Esophagus muscularis mucosa (tissue), 4 donors: ENCODE measurements at regions not wholly inside any gene's neighbourhood (a gene's known extent, or its start where the extent isn't known, plus 50 kb on each side); places are given as distances from the start of the nearest gene placed in this dataset.

Experiments
- DNase-seq: peaks from one replicate; pipeline ENCODE4 v3.0.0-alpha.2; 2017; ENCODE audit errors: extremely low spot score
- H3K27ac ChIP-seq, 4 donors: fragments of 200-600 bp; sonication (generic); replicated peaks in 1 of 4; 1 replicate in 3 of 4; 2 replicates in 1 of 4; pipeline ENCODE4 v1.5.1; 2016 to 2019; ENCODE audit warnings: mild to moderate bottlenecking in 1 of 4
- H3K27me3 ChIP-seq, 4 donors: fragments of 200-600 bp; sonication (generic); one replicate each; pipeline versions ENCODE4 v1.5.1 to v1.6.0; 2016 to 2019
- H3K36me3 ChIP-seq, 4 donors: fragments of 200-600 bp; sonication (generic); one replicate each; pipeline ENCODE4 v1.5.1; 2016 to 2019
- H3K4me1 ChIP-seq, 4 donors: fragments of 200-600 bp; sonication (generic); one replicate each; pipeline ENCODE4 v1.5.1; 2016 to 2019
- H3K4me3 ChIP-seq, 4 donors: fragments of 200-600 bp; sonication (generic); 1 replicate in 2 of 4; 2 replicates in 2 of 4; pipeline ENCODE4 v1.5.1; 2016 to 2019; ENCODE audit warnings: mild to moderate bottlenecking in 4 of 4, moderate library complexity in 1 of 4
- H3K9me3 ChIP-seq, 4 donors: fragments of 200-600 bp; sonication (generic); 1 replicate in 3 of 4; 2 replicates in 1 of 4; pipeline ENCODE4 v1.5.1; 2016 to 2019
- EP300 ChIP-seq: sonication (generic); formaldehyde crosslinking; IDR thresholded peaks from one replicate; pipeline ENCODE4 v1.6.1; 2017; ENCODE audit warnings: antibody characterized with exemption
- POLR2A ChIP-seq: fragments of 450-650 bp; IDR thresholded peaks from one replicate; pipeline ENCODE4 v1.6.1; 2017; ENCODE audit warnings: antibody characterized with exemption, moderate library complexity, mild to moderate bottlenecking, low read depth
- POLR2AphosphoS5 ChIP-seq, 2 donors: sonication (generic); formaldehyde crosslinking; IDR thresholded peaks; one replicate each; pipeline ENCODE4 v1.6.1; 2017; ENCODE audit warnings: antibody characterized with exemption in 2 of 2
- WGBS: methylation state at CpG from one replicate; pipeline ENCODE4 v1.1.5; 2018; 5-methylcytosine and 5-hydroxymethylcytosine counted together
- intact Hi-C: fragments of 100-400 bp; cut with DNase I; formaldehyde crosslinking; loops from one replicate; pipeline ENCODE4 v1.15.1; 2023
- TF ChIP-seq, protein P1 (sequence below), 3 experiments: fragments of 200-600 bp in 2 of 3; fragments of 450-650 bp in 1 of 3; sonication (generic) in 2 of 3; IDR thresholded peaks; one replicate each; pipeline ENCODE4 v1.5.1; 2017 to 2019; ENCODE audit warnings: antibody characterized with exemption in 3 of 3, mild to moderate bottlenecking in 2 of 3, moderate library complexity in 1 of 3

DNA sequence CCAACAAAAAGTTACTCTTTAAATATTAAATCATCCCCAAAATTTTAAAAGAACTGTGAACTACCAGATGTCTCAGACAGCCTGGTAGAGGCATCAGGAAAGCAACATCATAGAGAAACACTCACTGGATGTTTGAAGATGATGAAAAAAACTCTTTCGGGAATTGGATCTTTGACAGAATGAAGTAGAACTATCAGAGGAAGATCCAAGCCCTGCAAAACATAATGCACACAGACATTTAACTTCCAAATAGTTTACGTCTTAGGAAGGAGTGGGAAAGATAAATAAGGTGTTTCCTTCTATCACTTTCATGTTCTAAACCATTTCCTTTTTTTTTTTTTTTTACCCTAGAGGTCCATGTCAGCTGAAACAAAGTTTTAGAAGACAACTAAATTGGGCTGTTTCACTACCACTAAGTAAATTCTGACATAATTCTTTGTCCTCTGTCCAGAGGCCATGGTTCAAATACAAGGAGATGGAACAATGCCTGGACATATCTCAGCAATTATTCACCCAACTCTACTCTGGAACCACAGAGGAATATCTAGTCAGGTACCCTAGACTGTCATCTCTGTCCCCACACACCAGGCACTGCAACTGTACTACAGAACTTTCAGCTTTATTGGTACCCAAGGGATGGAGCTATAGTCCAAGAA, 217.7 kb upstream of the INTU start:
- Histone ChIP-seq H3K4me1 (peaks cover 0 to 59% (median 50%) of the 10 kb centered on the region in 4 donors), H3K27ac (peak overlapping the region in 1 of 4 donors; percentile 27), H3K9me3 (no peaks in the 10 kb centered on the region), H3K4me3 (no peak overlapping the region), H3K27me3 (no peaks in the 10 kb centered on the region), H3K36me3 (no peaks in the 10 kb centered on the region)
- WGBS: 35% methylated on average over 2 of the region's 2 CpGs
- intact Hi-C loops: no loop called here
- DNase-seq: no peak
- TF ChIP-seq POLR2AphosphoS5 (IDR thresholded peaks at IDR 0.05) (no peak), POLR2A (no peak), EP300 (no peak)
- TF ChIP-seq, protein P1, sequence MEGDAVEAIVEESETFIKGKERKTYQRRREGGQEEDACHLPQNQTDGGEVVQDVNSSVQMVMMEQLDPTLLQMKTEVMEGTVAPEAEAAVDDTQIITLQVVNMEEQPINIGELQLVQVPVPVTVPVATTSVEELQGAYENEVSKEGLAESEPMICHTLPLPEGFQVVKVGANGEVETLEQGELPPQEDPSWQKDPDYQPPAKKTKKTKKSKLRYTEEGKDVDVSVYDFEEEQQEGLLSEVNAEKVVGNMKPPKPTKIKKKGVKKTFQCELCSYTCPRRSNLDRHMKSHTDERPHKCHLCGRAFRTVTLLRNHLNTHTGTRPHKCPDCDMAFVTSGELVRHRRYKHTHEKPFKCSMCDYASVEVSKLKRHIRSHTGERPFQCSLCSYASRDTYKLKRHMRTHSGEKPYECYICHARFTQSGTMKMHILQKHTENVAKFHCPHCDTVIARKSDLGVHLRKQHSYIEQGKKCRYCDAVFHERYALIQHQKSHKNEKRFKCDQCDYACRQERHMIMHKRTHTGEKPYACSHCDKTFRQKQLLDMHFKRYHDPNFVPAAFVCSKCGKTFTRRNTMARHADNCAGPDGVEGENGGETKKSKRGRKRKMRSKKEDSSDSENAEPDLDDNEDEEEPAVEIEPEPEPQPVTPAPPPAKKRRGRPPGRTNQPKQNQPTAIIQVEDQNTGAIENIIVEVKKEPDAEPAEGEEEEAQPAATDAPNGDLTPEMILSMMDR (IDR thresholded peaks at IDR 0.05): no peak

DNA sequence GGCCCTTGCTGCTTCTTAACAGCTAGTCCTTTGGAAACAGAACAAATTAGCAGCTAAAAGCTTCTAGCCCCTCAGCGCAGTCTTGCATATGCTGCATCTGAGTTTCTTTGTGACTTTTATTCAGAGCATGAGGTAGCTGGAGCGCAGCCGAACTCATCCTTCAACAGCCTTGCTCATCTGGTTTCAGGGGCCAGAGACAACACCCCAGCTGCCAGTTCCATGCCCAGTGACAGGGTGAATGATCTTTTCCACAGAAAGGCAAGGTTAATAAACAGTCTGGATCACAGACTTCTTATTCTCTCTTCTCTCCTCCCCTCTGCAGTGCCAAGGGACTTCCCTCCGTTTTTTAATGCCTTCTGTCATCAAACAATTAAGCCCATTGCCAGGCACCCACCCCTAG, 216.6 kb upstream of the INTU start:
- H3K4me1 ChIP-seq: peaks cover 0 to 54% (median 50%) of the 10 kb centered on the region in 4 donors
- intact Hi-C loops: no loop called here
- DNase-seq: no peak
- no peaks in the 10 kb centered on the region for H3K36me3 ChIP-seq
- H3K27me3 ChIP-seq: no peaks in the 10 kb centered on the region
- 58% methylated on average over 4 of the region's 4 CpGs for WGBS
- no peak overlapping the region for H3K27ac ChIP-seq
- no peak overlapping the region for H3K4me3 ChIP-seq
- H3K9me3 ChIP-seq: no peaks in the 10 kb centered on the region
- TF ChIP-seq EP300: no peak
- TF ChIP-seq, protein P1 (IDR thresholded peaks at IDR 0.05): no peak
- TF ChIP-seq POLR2AphosphoS5 (IDR thresholded peaks at IDR 0.05): no peak

DNA sequence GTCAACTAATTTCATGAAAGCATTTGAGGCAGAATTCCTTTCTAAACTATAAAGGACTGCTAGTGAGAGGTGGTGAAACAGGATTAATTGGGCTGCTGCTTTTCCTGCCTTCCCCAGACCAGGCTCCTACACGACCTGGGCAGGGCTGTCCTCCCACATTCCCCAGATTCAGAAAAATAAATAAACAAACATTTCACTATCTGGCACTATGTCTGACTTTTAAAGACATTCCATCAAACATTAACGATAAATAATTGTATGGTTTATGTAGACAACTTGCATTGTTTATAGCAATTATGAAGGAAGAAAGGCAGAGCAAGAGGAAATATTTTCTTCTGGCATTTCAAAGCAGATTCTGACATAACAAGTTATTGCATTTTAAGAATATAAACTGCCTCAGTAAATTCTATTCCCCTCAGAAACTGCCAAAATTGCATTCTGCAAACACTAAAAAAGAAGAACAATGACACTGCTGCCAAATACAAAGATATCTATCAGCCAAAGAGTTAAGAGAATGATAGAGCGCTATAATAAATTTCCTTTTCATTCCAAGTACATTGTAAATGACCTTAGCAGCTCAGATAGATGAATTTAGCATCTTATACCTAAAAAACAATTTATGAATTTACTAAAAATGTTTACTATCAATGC, 214.7 kb upstream of the INTU start:
- intact Hi-C loops: no loop called here
- WGBS: 36% methylated on average over 3 of the region's 3 CpGs
- H3K4me1 ChIP-seq: peaks cover 0 to 45% (median 40%) of the 10 kb centered on the region in 4 donors
- H3K27ac ChIP-seq: no peak overlapping the region
- H3K36me3 ChIP-seq: no peaks in the 10 kb centered on the region
- no peaks in the 10 kb centered on the region for H3K9me3 ChIP-seq
- H3K4me3 ChIP-seq: no peak overlapping the region
- DNase-seq: no peak
- no peak for TF ChIP-seq POLR2AphosphoS5 (IDR thresholded peaks at IDR 0.05)
- no peak for TF ChIP-seq POLR2A
- TF ChIP-seq EP300: no peak
- TF ChIP-seq, protein P1 (IDR thresholded peaks at IDR 0.05): no peak
- no peaks in the 10 kb centered on the region for H3K27me3 ChIP-seq

DNA sequence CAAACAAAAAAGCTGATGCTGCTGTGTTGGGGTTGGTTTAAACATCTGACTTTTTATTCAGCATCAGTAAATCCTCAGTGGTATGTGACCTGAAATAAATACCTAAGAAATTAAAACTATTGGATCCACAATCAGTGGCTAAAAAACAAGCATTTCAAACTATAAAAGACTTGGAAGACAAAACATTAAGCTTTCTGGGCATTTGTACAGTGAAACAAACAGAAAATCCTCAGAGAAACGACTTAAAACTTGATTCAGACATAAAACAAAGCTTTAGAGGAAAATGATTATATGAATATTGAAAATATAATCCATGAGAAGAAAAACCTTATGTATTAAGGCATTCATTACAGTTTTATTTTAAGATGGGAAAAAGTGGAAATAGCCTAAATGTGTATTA, 213.3 kb upstream of the INTU start:
- H3K36me3 ChIP-seq: no peaks in the 10 kb centered on the region
- TF ChIP-seq, protein P1 (IDR thresholded peaks at IDR 0.05): no peak
- TF ChIP-seq POLR2AphosphoS5 (IDR thresholded peaks at IDR 0.05) (no peak), EP300 (no peak), POLR2A (no peak)
- H3K4me1 ChIP-seq: peaks cover 0 to 31% (median 27%) of the 10 kb centered on the region in 4 donors
- no peaks in the 10 kb centered on the region for H3K27me3 ChIP-seq
- no peak for DNase-seq
- no peaks in the 10 kb centered on the region for H3K9me3 ChIP-seq
- intact Hi-C loops: no loop called here
- 58% methylated on average over 1 of the region's 1 CpG for WGBS
- no peak overlapping the region for H3K4me3 ChIP-seq
- no peak overlapping the region for H3K27ac ChIP-seq

DNA sequence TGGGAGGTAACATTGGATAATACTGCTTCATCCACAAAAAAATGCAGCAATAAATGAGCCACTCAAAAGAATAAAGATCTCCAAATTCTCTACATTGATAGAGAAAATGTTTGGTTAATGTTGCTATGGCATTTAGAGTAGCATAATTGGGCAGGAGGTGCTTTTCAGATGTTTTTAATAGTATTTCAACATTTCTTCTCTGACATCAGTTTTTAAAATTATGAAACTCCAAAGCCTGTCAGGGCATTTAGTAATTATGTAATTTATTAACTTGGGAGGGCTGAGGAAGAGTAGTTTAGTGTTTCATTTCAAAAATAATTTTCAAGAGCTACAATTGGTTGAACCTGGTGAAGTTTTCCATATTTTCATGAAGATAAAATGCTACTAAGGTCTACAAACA, 211.3 kb upstream of the INTU start:
- intact Hi-C loops: no loop called here
- Histone ChIP-seq H3K27ac (no peak overlapping the region), H3K4me3 (no peak overlapping the region), H3K27me3 (no peaks in the 10 kb centered on the region), H3K36me3 (no peaks in the 10 kb centered on the region), H3K4me1 (peaks cover 0 to 12% (median 10%) of the 10 kb centered on the region in 4 donors), H3K9me3 (no peaks in the 10 kb centered on the region)
- DNase-seq: no peak
- TF ChIP-seq EP300: no peak
